ENCODE measurements at regions not wholly inside any gene's neighbourhood (a gene's known extent, or its start where the extent isn't known, plus 50 kb on each side); places are given as distances from the start of the nearest gene placed in this dataset.

GRCh38 chr13:40176242-40176641 is 490.2 kb downstream of the FOXO1 start:
- Mint-ChIP-seq H3K36me3 (ENCODE audit: insufficient read depth, unreplicated experiment) (no peaks in the 10 kb centered on the region), H3K27ac (ENCODE audit: unreplicated experiment) (no peak overlapping the region), H3K4me3 (ENCODE audit: unreplicated experiment) (no peak overlapping the region), H3K4me1 (ENCODE audit: low read depth, unreplicated experiment) (peaks cover 3% of the 10 kb centered on the region), H3K9me3 (ENCODE audit: unreplicated experiment) (no peaks in the 10 kb centered on the region), H3K27me3 (ENCODE audit: insufficient read depth, unreplicated experiment) (peaks cover 5% of the 10 kb centered on the region)
- Histone ChIP-seq H3K9me3 (no peaks in the 10 kb centered on the region), H3K4me3 (ENCODE audit: low read depth, low read length) (no peak overlapping the region), H3K27me3 (replicated peaks; ENCODE audit: control insufficient read depth, insufficient read depth, low read length) (no peaks in the 10 kb centered on the region), H3K36me3 (ENCODE audit: control insufficient read depth, insufficient read depth, low read length) (no peaks in the 10 kb centered on the region), H3K4me1 (peaks cover 3% of the 10 kb centered on the region; the same call in 1 of the 2 replicates)
- no peak for TF ChIP-seq CTCF (IDR thresholded peaks at IDR 0.05; ENCODE audit: insufficient read depth in 1 of 2, low read depth in 1 of 2, low read length in 1 of 2, severe bottlenecking in 1 of 2, unreplicated experiment in 1 of 2)
- BruUV-seq (replicated peaks): no TSS peak
- no peak for DNase-seq
- intact Hi-C loops (cut with micrococcal nuclease; ENCODE audit: unreplicated experiment): no loop called here
- POLR2A ChIA-PET: no interaction called here
- CTCF ChIA-PET: no interaction called here

- no peaks in the 10 kb centered on the region for H3K36me3 Mint-ChIP-seq (ENCODE audit: insufficient read depth, unreplicated experiment)
- Histone ChIP-seq H3K36me3 (ENCODE audit: control insufficient read depth, insufficient read depth, low read length) (no peaks in the 10 kb centered on the region), H3K4me3 (ENCODE audit: low read depth, low read length) (no peak overlapping the region), H3K4me1 (peaks cover 9% of the 10 kb centered on the region; the same call in 1 of the 2 replicates), H3K27me3 (replicated peaks; ENCODE audit: control insufficient read depth, insufficient read depth, low read length) (no peaks in the 10 kb centered on the region), H3K9me3 (no peaks in the 10 kb centered on the region)
- TF ChIP-seq CTCF (IDR thresholded peaks at IDR 0.05; ENCODE audit: insufficient read depth in 1 of 2, low read depth in 1 of 2, low read length in 1 of 2, severe bottlenecking in 1 of 2, unreplicated experiment in 1 of 2): no peak
- intact Hi-C loops (cut with micrococcal nuclease; ENCODE audit: unreplicated experiment): no loop called here
- peaks cover 5% of the 10 kb centered on the region for H3K27me3 Mint-ChIP-seq (ENCODE audit: insufficient read depth, unreplicated experiment)
- no peak overlapping the region for H3K27ac Mint-ChIP-seq (ENCODE audit: unreplicated experiment)
- BruUV-seq (replicated peaks): no TSS peak
- ChIA-PET POLR2A (no interaction called here), CTCF (no interaction called here)
- H3K4me3 Mint-ChIP-seq (ENCODE audit: unreplicated experiment): no peak overlapping the region
- no peaks in the 10 kb centered on the region for H3K9me3 Mint-ChIP-seq (ENCODE audit: unreplicated experiment)
- no peak for DNase-seq
- H3K4me1 Mint-ChIP-seq (ENCODE audit: low read depth, unreplicated experiment): peaks cover 12% of the 10 kb centered on the region
Measured at GRCh38 chr13:40178130-40178529, 488.3 kb downstream of the FOXO1 start.

- H3K9me3 ChIP-seq: no peaks in the 10 kb centered on the region
- Mint-ChIP-seq H3K4me1 (ENCODE audit: low read depth, unreplicated experiment) (peaks cover 12% of the 10 kb centered on the region), H3K36me3 (ENCODE audit: insufficient read depth, unreplicated experiment) (no peaks in the 10 kb centered on the region), H3K27me3 (ENCODE audit: insufficient read depth, unreplicated experiment) (peaks cover 3% of the 10 kb centered on the region), H3K27ac (ENCODE audit: unreplicated experiment) (no peak overlapping the region), H3K4me3 (ENCODE audit: unreplicated experiment) (no peak overlapping the region), H3K9me3 (ENCODE audit: unreplicated experiment) (no peaks in the 10 kb centered on the region)
- CTCF ChIA-PET: no interaction called here
- TF ChIP-seq CTCF (IDR thresholded peaks at IDR 0.05; ENCODE audit: insufficient read depth in 1 of 2, low read depth in 1 of 2, low read length in 1 of 2, severe bottlenecking in 1 of 2, unreplicated experiment in 1 of 2): no peak
- no TSS peak for BruUV-seq (replicated peaks)
- intact Hi-C loops (cut with micrococcal nuclease; ENCODE audit: unreplicated experiment): no loop called here
- no peaks in the 10 kb centered on the region for H3K27me3 ChIP-seq (replicated peaks; ENCODE audit: control insufficient read depth, insufficient read depth, low read length)
- H3K36me3 ChIP-seq (ENCODE audit: control insufficient read depth, insufficient read depth, low read length): no peaks in the 10 kb centered on the region
- peaks cover 9% of the 10 kb centered on the region; the same call in 1 of the 2 replicates for H3K4me1 ChIP-seq
- no peak overlapping the region for H3K4me3 ChIP-seq (ENCODE audit: low read depth, low read length)
- POLR2A ChIA-PET: no interaction called here
- no peak for DNase-seq
Measured at GRCh38 chr13:40179445-40180281, 486.8 kb downstream of the FOXO1 start.

Data from Caco-2 (cell line).